ENCODE measurements at regions not wholly inside any gene's neighbourhood (a gene's known extent, or its start where the extent isn't known, plus 50 kb on each side); places are given as distances from the start of the nearest gene placed in this dataset.

DNA sequence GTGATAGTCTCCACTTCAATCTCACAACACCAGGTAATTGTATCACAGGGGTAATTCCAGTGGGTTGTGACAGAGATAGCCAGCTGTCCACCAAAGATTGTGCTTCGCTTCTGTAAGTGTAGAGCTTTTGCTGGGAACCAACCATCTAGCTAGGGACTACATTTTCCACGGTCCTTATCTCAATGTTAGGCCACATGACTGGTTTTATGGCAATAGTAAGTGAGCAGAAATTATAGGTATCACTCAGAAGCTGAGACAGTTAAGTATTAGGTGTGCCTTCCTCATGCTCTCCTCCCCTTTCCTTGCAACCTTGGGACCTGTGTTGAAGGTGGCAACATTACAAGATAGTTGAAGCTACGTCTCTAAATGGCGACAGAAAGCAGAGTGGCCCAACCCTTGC is 108.8 kb upstream of the NALF2 start:
- H3K27me3 ChIP-seq (replicated peaks; ENCODE audit: insufficient read depth): no peaks in the 10 kb centered on the region
- H3K9me3 ChIP-seq: no peaks in the 10 kb centered on the region
- no peaks in the 10 kb centered on the region for H3K36me3 ChIP-seq
- ATAC-seq (ENCODE audit: insufficient number of reproducible peaks, low FRiP score, low read depth) (no peak), DNase-seq (ENCODE audit: low spot score) (no peak)
- no peak overlapping the region for H3K27ac ChIP-seq
- no peak overlapping the region for H3K4me3 ChIP-seq
- TF ChIP-seq, protein P1, sequence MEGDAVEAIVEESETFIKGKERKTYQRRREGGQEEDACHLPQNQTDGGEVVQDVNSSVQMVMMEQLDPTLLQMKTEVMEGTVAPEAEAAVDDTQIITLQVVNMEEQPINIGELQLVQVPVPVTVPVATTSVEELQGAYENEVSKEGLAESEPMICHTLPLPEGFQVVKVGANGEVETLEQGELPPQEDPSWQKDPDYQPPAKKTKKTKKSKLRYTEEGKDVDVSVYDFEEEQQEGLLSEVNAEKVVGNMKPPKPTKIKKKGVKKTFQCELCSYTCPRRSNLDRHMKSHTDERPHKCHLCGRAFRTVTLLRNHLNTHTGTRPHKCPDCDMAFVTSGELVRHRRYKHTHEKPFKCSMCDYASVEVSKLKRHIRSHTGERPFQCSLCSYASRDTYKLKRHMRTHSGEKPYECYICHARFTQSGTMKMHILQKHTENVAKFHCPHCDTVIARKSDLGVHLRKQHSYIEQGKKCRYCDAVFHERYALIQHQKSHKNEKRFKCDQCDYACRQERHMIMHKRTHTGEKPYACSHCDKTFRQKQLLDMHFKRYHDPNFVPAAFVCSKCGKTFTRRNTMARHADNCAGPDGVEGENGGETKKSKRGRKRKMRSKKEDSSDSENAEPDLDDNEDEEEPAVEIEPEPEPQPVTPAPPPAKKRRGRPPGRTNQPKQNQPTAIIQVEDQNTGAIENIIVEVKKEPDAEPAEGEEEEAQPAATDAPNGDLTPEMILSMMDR (IDR thresholded peaks at IDR 0.05): no peak
- H3K4me1 ChIP-seq (ENCODE audit: control insufficient read depth in 1 of 2, low read depth in 2 of 2): no peaks in the 10 kb centered on the region

DNA sequence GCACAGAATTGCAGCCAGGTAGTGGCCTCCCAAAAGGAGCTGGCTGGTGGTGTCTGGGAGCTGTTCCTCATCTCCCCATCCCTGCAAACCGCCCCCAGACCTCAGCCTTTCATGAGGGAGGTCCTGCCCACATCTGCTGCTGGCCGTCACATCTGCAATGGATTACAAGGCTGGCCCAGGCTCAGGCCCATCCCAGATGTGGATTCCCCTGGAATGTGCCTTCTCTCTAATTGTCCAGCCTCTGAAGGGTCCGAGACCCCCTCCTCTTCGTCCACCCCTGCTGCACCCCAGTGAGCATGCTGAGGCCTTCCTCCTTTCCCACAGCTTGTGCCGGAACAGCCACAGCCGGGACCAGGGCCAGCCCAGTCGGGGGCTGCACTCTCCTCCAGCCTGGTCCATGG is 115.0 kb upstream of the NALF2 start:
- H3K9me3 ChIP-seq: no peaks in the 10 kb centered on the region
- no peak overlapping the region for H3K27ac ChIP-seq
- no peaks in the 10 kb centered on the region for H3K36me3 ChIP-seq
- no peak overlapping the region for H3K4me3 ChIP-seq
- TF ChIP-seq, protein P1 (IDR thresholded peaks at IDR 0.05): no peak
- ATAC-seq (ENCODE audit: insufficient number of reproducible peaks, low FRiP score, low read depth) (no peak), DNase-seq (ENCODE audit: low spot score) (no peak)
- peaks cover 0 to 3% of the 10 kb centered on the region in 2 donors for H3K4me1 ChIP-seq (ENCODE audit: control insufficient read depth in 1 of 2, low read depth in 2 of 2)
- H3K27me3 ChIP-seq (replicated peaks; ENCODE audit: insufficient read depth): no peaks in the 10 kb centered on the region

DNA sequence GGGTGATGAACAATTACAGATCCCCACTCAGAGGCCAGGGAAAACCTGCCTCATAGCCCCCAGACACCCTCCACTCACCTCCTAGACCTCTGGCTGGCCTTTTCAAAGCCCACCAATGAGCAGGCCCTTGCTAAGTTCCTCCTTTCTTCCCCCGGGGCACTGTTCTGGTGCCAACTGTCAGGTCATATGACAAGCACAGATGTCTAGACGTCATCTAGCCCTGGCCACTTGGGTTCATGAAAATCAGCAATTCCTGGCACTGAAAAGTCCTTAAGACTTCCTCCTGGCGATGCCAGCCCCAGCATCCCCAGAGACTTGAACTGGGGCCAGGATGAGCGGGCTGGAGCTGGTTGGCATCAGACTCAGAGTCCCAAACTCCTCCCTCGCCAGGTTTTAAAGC is 115.6 kb upstream of the NALF2 start:
- no peaks in the 10 kb centered on the region for H3K9me3 ChIP-seq
- TF ChIP-seq, protein P1 (IDR thresholded peaks at IDR 0.05): no peak
- peaks cover 0 to 3% of the 10 kb centered on the region in 2 donors for H3K4me1 ChIP-seq (ENCODE audit: control insufficient read depth in 1 of 2, low read depth in 2 of 2)
- H3K27ac ChIP-seq: no peak overlapping the region
- no peaks in the 10 kb centered on the region for H3K27me3 ChIP-seq (replicated peaks; ENCODE audit: insufficient read depth)
- DNase-seq (ENCODE audit: low spot score) (no peak), ATAC-seq (ENCODE audit: insufficient number of reproducible peaks, low FRiP score, low read depth) (peak; percentile 36)
- H3K36me3 ChIP-seq: no peaks in the 10 kb centered on the region
- H3K4me3 ChIP-seq: no peak overlapping the region

DNA sequence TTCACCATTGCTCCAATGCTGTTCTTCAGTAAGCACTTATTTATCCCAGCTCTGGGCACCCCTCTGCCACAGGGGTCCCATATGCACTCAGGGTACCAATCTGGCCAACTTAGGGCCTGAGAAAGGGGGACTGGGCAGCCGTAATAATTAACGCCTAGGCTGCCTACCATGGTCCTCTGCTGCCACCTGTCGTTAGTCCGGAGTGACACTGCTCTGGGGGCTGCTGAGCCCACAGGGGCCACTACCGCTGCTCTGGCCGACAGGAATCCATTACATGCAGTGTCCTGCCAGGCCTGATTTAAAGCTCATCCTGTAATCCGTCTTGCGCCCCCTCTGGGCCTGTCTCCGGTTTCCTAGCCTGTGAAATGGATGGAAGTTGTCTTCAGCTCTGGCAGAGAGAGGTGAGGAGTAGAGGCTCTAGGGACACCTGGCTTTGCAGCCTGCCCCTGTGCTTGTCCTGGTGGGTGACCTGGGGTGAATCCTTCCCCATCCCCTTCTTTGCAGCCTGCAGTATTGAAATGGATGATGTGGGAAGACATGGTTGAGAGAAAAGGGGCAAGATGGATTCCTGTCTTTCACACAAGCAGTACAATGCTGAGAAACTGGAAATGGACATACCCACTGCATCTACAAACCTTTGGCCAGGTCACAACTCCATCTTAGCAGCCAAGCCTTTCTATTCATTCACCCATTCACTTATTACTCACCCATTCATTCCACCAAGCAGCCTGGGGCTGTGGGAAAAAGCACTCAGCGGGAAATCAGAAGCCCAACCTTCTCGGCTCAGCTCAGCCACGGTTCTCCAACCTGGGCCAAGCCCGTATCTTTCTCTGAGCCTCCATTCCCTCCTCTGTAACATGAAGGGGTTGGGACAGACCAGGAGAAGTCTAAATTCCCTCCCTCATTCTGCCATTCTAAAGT is 116.3 kb upstream of the NALF2 start:
- DNase-seq (ENCODE audit: low spot score) (no peak), ATAC-seq (ENCODE audit: insufficient number of reproducible peaks, low FRiP score, low read depth) (no peak)
- Histone ChIP-seq H3K9me3 (no peaks in the 10 kb centered on the region), H3K27ac (no peak overlapping the region), H3K4me1 (ENCODE audit: control insufficient read depth in 1 of 2, low read depth in 2 of 2) (peaks cover 0 to 3% of the 10 kb centered on the region in 2 donors), H3K4me3 (no peak overlapping the region), H3K36me3 (no peaks in the 10 kb centered on the region), H3K27me3 (replicated peaks; ENCODE audit: insufficient read depth) (no peaks in the 10 kb centered on the region)
- TF ChIP-seq, protein P1 (IDR thresholded peaks at IDR 0.05): peak; percentile 59

DNA sequence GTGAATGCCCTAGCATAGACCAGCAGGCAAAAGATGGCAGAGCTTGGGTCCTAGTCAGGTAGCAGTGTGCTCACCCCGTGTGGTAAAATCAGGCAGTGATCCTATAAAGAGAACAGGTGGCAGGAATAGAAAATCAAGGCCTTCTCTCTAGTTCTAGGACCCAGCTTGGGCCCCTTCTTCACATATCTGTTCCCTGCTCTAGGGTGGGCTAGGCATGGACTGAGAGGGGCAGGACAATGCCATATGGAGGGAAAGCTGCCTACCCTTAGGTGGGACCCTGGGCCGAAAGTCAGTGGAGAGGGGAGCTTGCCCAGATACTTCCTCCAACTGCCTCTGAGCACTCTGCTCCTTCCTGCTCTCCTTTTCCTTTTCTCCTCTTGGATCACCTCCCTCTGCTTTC is 117.4 kb upstream of the NALF2 start:
- ATAC-seq (ENCODE audit: insufficient number of reproducible peaks, low FRiP score, low read depth): no peak
- DNase-seq (ENCODE audit: low spot score): no peak
- no peaks in the 10 kb centered on the region for H3K9me3 ChIP-seq

More for the DNA sequence above, 117.4 kb upstream of the NALF2 start:
- no peak overlapping the region for H3K27ac ChIP-seq
- no peak overlapping the region for H3K4me3 ChIP-seq
- H3K4me1 ChIP-seq (ENCODE audit: control insufficient read depth in 1 of 2, low read depth in 2 of 2): peaks cover 0 to 3% of the 10 kb centered on the region in 2 donors
- no peaks in the 10 kb centered on the region for H3K36me3 ChIP-seq
- TF ChIP-seq, protein P1 (IDR thresholded peaks at IDR 0.05): no peak
- H3K27me3 ChIP-seq (replicated peaks; ENCODE audit: insufficient read depth): no peaks in the 10 kb centered on the region

Measured in thoracic aorta (tissue), 2 donors.